ENCODE measurements at regions not wholly inside any gene's neighbourhood (a gene's known extent, or its start where the extent isn't known, plus 50 kb on each side); places are given as distances from the start of the nearest gene placed in this dataset.

- no peak for TF ChIP-seq EZH2 (IDR thresholded peaks at IDR 0.05)
- TF ChIP-seq, protein P1, sequence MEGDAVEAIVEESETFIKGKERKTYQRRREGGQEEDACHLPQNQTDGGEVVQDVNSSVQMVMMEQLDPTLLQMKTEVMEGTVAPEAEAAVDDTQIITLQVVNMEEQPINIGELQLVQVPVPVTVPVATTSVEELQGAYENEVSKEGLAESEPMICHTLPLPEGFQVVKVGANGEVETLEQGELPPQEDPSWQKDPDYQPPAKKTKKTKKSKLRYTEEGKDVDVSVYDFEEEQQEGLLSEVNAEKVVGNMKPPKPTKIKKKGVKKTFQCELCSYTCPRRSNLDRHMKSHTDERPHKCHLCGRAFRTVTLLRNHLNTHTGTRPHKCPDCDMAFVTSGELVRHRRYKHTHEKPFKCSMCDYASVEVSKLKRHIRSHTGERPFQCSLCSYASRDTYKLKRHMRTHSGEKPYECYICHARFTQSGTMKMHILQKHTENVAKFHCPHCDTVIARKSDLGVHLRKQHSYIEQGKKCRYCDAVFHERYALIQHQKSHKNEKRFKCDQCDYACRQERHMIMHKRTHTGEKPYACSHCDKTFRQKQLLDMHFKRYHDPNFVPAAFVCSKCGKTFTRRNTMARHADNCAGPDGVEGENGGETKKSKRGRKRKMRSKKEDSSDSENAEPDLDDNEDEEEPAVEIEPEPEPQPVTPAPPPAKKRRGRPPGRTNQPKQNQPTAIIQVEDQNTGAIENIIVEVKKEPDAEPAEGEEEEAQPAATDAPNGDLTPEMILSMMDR (IDR thresholded peaks at IDR 0.05 in 2 of 3, conservative IDR thresholded peaks at IDR 0.05 in 1 of 3; ENCODE audit: borderline replicate concordance in 1 of 3, insufficient read depth in 1 of 3, low read depth in 2 of 3, low read length in 2 of 3): no peak
- TF ChIP-seq EGR1 (IDR thresholded peaks at IDR 0.05; ENCODE audit: low read depth): no peak
- no peak for TF ChIP-seq POLR2AphosphoS5 (IDR thresholded peaks at IDR 0.05; ENCODE audit: low read depth, low read length)
- no peak for TF ChIP-seq POLR2A (IDR thresholded peaks at IDR 0.05; ENCODE audit: borderline replicate concordance, extremely low read depth, insufficient read depth, insufficient read length)
- no peak for TF ChIP-seq ZNF274 (IDR thresholded peaks at IDR 0.05; ENCODE audit: low read depth, low read length)
- TF ChIP-seq CEBPB (IDR thresholded peaks at IDR 0.05; ENCODE audit: low read depth): no peak
These were observed 189.6 kb downstream of the HAUS1 start for GRCh38 chr18:46293742-46294181.

Data from HCT116 (cell line).